HCT116 (cell line): ENCODE measurements at regions not wholly inside any gene's neighbourhood (a gene's known extent, or its start where the extent isn't known, plus 50 kb on each side); places are given as distances from the start of the nearest gene placed in this dataset.

Experiments
- ATAC-seq: fragments of 200-7000 bp; cut with Tn5 transposase; 2 replicates; pipeline ENCODE4 v1.9.1; 2020; ENCODE audit warnings: mild to moderate bottlenecking, moderate library complexity
- BruUV-seq: library from RNA; stranded (reverse); fragments of 400-500 nt; replicated peaks from 2 replicates; lab custom pipeline; 2021; lab: Mats Ljungman, UMichigan
- CTCF ChIA-PET: fragments of 300-600 bp; sonication (Branson Sonifier 250); formaldehyde crosslinking; loops from one replicate; lab custom pipeline; 2021; ENCODE audit warnings: antibody characterized with exemption; lab: Charles Lee
- POLR2A ChIA-PET: fragments of 300-600, 350-600 bp; sonication (Branson Sonifier 250); formaldehyde crosslinking; loops from one replicate; lab custom pipeline; 2021; ENCODE audit warnings: antibody characterized with exemption; lab: Charles Lee
- RAD21 ChIA-PET, 2 experiments: fragments of 300-600 bp; sonication (Branson Sonifier 250); formaldehyde crosslinking; loops; one replicate each; lab custom pipeline; 2023; ENCODE audit warnings: low total read pairs in 2 of 2; ENCODE audit not compliant: uncharacterized antibody in 2 of 2, unreplicated experiment in 2 of 2, low non-redundant PET in 1 of 2; lab: Charles Lee
- DNase-seq: peaks from one replicate; pipeline ENCODE4 v3.0.0-alpha.2; 2010; ENCODE audit warnings: low read depth, low spot score
- H2AFZ ChIP-seq: fragments of 200-600 bp; shearing (Covaris generic), sonication (generic); 2 replicates; pipeline ENCODE4 v1.6.1; 2017; ENCODE audit warnings: low read depth, mixed run types, mixed read lengths, antibody characterized with exemption, low read length; ENCODE audit not compliant: poor library complexity, severe bottlenecking
- H3K27ac ChIP-seq: 2 replicates; pipeline ENCODE4 v1.5.1; 2012; ENCODE audit warnings: low read depth, low read length
- H3K27me3 ChIP-seq: fragments of 200-600 bp; sonication (generic); 2 replicates; pipeline ENCODE4 v1.6.1; 2016; ENCODE audit warnings: mixed run types, low read length, mixed read lengths; ENCODE audit not compliant: insufficient read depth
- H3K36me3 ChIP-seq, 2 experiments: fragments of 200-500 bp in 1 of 2; fragments of 200-600 bp in 1 of 2; sonication (Bioruptor generic) in 1 of 2; sonication (generic) in 1 of 2; 2 replicates each; pipeline versions ENCODE4 v1.5.1 to v1.6.1; 2014 to 2016; ENCODE audit warnings: low read length in 2 of 2, inconsistent platforms in 1 of 2, mixed read lengths in 1 of 2, mixed run types in 1 of 2; ENCODE audit not compliant: insufficient read depth in 2 of 2, control insufficient read depth in 1 of 2
- H3K4me1 ChIP-seq, 2 experiments: fragments of 200-600 bp in 1 of 2; sonication (generic) in 1 of 2; 2 replicates each; pipeline versions ENCODE4 v1.5.1 to v1.6.1; 2012 to 2017; ENCODE audit warnings: low read length in 2 of 2, inconsistent platforms in 1 of 2, mild to moderate bottlenecking in 1 of 2, mixed read lengths in 1 of 2, mixed run types in 1 of 2, moderate library complexity in 1 of 2; ENCODE audit not compliant: insufficient read depth in 2 of 2, control insufficient read depth in 1 of 2
- H3K4me2 ChIP-seq: fragments of 200-600 bp; sonication (generic); 2 replicates; pipeline ENCODE4 v1.6.1; 2017; ENCODE audit warnings: mixed run types, low read length, mixed read lengths
- H3K4me3 ChIP-seq, 2 experiments: fragments of 200-600 bp in 1 of 2; sonication (generic) in 1 of 2; replicated peaks in 1 of 2; 2 replicates each; pipeline ENCODE4 v1.5.1; 2011 to 2016; ENCODE audit warnings: low read length in 2 of 2, control low read depth in 1 of 2, low read depth in 1 of 2, mild to moderate bottlenecking in 1 of 2, mixed read lengths in 1 of 2, mixed run types in 1 of 2
- H3K79me2 ChIP-seq: fragments of 200-600 bp; sonication (generic); 2 replicates; pipeline ENCODE4 v1.6.1; 2017; ENCODE audit warnings: mild to moderate bottlenecking, mixed run types, low read length, moderate library complexity, mixed read lengths; ENCODE audit not compliant: insufficient read depth
- H3K9ac ChIP-seq: fragments of 200-600 bp; sonication (generic); 2 replicates; pipeline ENCODE4 v1.6.1; 2016; ENCODE audit warnings: low read length, mixed read lengths
- H3K9me2 ChIP-seq: fragments of 200-600 bp; sonication (generic), shearing (Covaris generic); 2 replicates; pipeline ENCODE4 v1.6.1; 2017; ENCODE audit warnings: mixed run types, mild to moderate bottlenecking, moderate library complexity; ENCODE audit not compliant: insufficient read depth
- H3K9me3 ChIP-seq, 2 experiments: fragments of 200-500 bp in 1 of 2; fragments of 200-600 bp in 1 of 2; sonication (Bioruptor generic) in 1 of 2; sonication (generic) in 1 of 2; 2 replicates each; pipeline ENCODE4 v1.6.1; 2014 to 2017; ENCODE audit warnings: low read length in 2 of 2, mixed read lengths in 2 of 2, inconsistent platforms in 1 of 2, low read depth in 1 of 2, mild to moderate bottlenecking in 1 of 2, mixed run types in 1 of 2, moderate library complexity in 1 of 2; ENCODE audit not compliant: control insufficient read depth in 1 of 2, insufficient read depth in 1 of 2
- H4K20me1 ChIP-seq: fragments of 200-600 bp; sonication (generic), shearing (Covaris generic); 2 replicates; pipeline ENCODE4 v1.6.1; 2017; ENCODE audit warnings: mixed run types, mild to moderate bottlenecking, moderate library complexity; ENCODE audit not compliant: insufficient read depth
- EZH2phosphoT487 ChIP-seq: fragments of 200-600 bp; IDR thresholded peaks from 2 replicates; pipeline ENCODE4 v1.6.1; 2018; ENCODE audit warnings: antibody characterized with exemption, borderline replicate concordance
- FOSL1 ChIP-seq: IDR thresholded peaks from 2 replicates; pipeline ENCODE4 v1.6.1; 2012; ENCODE audit warnings: low read depth
- JUND ChIP-seq: IDR thresholded peaks from 2 replicates; pipeline ENCODE4 v1.6.1; 2012
- POLR2AphosphoS5 ChIP-seq: IDR thresholded peaks from 2 replicates; pipeline ENCODE4 v1.6.1; 2011; ENCODE audit warnings: mild to moderate bottlenecking, low read depth, low read length, moderate library complexity
- SRF ChIP-seq: IDR thresholded peaks from 2 replicates; pipeline ENCODE4 v1.6.1; 2012; ENCODE audit warnings: low read depth
- ZNF274 ChIP-seq: fragments of 200-500 bp; sonication (Bioruptor generic); IDR thresholded peaks from 2 replicates; pipeline ENCODE4 v1.6.1; 2014; ENCODE audit warnings: mild to moderate bottlenecking, low read depth, low read length, inconsistent platforms
- intact Hi-C: fragments of 100-400 bp; cut with micrococcal nuclease; formaldehyde crosslinking; loops from 2 replicates; pipeline ENCODE4 v1.10.0; 2022
- TF ChIP-seq, protein P1 (sequence below): IDR thresholded peaks from 2 replicates; pipeline ENCODE4 v1.6.1; 2012
- TF ChIP-seq, protein P2 (sequence below), 3 experiments: fragments of 200-600 bp in 1 of 3; sonication (generic) in 1 of 3; IDR thresholded peaks in 2 of 3; conservative IDR thresholded peaks in 1 of 3; 2 replicates each; pipeline ENCODE4 v1.5.1; 2012 to 2017; ENCODE audit warnings: low read depth in 2 of 3, low read length in 2 of 3, antibody characterized with exemption in 1 of 3, borderline replicate concordance in 1 of 3, control low read depth in 1 of 3, mild to moderate bottlenecking in 1 of 3, mixed read lengths in 1 of 3, mixed run types in 1 of 3, moderate library complexity in 1 of 3; ENCODE audit not compliant: insufficient read depth in 1 of 3
- TF ChIP-seq, protein P3 (sequence below): IDR thresholded peaks from 2 replicates; pipeline ENCODE4 v1.6.1; 2012

DNA sequence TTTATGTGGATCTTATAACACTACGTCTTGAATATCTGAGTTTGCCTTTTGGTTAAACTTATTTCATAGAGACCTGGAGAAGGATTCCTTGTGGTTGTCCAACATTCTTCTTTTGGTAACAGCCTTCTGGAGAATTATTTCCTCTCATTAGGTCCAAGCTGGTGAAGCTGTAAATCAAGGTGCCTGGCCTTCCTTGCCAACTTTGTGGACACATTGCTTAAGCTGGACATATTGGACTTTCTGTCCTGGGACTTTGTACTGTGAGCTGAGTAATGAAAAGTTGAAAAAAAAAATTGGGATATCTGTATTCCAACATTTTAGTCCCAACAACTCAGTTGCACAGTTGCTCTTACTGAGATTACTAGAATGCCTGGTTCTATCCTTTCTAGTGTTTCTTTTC, 186.2 kb downstream of the HAO1 start:
- ChIA-PET CTCF (no interaction called here), RAD21 (no interaction called here), POLR2A (no interaction called here)
- Histone ChIP-seq H2AFZ (no peak overlapping the region), H3K9me3 (peaks cover 0 to 4% of the 10 kb centered on the region in 2 experiments; a peak in 1 of 4 replicates), H3K4me3 (no peak overlapping the region), H3K4me1 (no peaks in the 10 kb centered on the region), H4K20me1 (no peaks in the 10 kb centered on the region), H3K27ac (no peak overlapping the region), H3K9ac (no peak overlapping the region), H3K36me3 (no peaks in the 10 kb centered on the region), H3K9me2 (no peaks in the 10 kb centered on the region), H3K79me2 (no peaks in the 10 kb centered on the region), H3K27me3 (no peaks in the 10 kb centered on the region), H3K4me2 (no peak overlapping the region)
- TF ChIP-seq, protein P1, sequence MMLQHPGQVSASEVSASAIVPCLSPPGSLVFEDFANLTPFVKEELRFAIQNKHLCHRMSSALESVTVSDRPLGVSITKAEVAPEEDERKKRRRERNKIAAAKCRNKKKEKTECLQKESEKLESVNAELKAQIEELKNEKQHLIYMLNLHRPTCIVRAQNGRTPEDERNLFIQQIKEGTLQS = no peak
- TF ChIP-seq EZH2phosphoT487 = no peak
- no peak for TF ChIP-seq POLR2AphosphoS5
- TF ChIP-seq JUND = no peak
- TF ChIP-seq, protein P2, sequence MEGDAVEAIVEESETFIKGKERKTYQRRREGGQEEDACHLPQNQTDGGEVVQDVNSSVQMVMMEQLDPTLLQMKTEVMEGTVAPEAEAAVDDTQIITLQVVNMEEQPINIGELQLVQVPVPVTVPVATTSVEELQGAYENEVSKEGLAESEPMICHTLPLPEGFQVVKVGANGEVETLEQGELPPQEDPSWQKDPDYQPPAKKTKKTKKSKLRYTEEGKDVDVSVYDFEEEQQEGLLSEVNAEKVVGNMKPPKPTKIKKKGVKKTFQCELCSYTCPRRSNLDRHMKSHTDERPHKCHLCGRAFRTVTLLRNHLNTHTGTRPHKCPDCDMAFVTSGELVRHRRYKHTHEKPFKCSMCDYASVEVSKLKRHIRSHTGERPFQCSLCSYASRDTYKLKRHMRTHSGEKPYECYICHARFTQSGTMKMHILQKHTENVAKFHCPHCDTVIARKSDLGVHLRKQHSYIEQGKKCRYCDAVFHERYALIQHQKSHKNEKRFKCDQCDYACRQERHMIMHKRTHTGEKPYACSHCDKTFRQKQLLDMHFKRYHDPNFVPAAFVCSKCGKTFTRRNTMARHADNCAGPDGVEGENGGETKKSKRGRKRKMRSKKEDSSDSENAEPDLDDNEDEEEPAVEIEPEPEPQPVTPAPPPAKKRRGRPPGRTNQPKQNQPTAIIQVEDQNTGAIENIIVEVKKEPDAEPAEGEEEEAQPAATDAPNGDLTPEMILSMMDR (IDR thresholded peaks at IDR 0.05 in 2 of 3, conservative IDR thresholded peaks at IDR 0.05 in 1 of 3; ENCODE audit: borderline replicate concordance in 1 of 3, insufficient read depth in 1 of 3, low read depth in 2 of 3, low read length in 2 of 3) = no peak
- TF ChIP-seq SRF = no peak
- no peak for TF ChIP-seq ZNF274
- TF ChIP-seq, protein P3, sequence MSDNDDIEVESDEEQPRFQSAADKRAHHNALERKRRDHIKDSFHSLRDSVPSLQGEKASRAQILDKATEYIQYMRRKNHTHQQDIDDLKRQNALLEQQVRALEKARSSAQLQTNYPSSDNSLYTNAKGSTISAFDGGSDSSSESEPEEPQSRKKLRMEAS = no peak
- no peak for TF ChIP-seq FOSL1
- DNase-seq (no peak), ATAC-seq (no peak)
- no TSS peak for BruUV-seq
- intact Hi-C loops = no loop called here
